HT-29 (cell line): ENCODE measurements at regions not wholly inside any gene's neighbourhood (a gene's known extent, or its start where the extent isn't known, plus 50 kb on each side); places are given as distances from the start of the nearest gene placed in this dataset.

Experiments used
- DNase-seq: peaks from one replicate; pipeline ENCODE4 v3.0.0-alpha.2; 2015; ENCODE audit warnings: low spot score

GRCh38 chr15:62608369-62608768 lies 434.2 kb upstream of the TPM1 start:
- DNase-seq, result no peak

- DNase-seq, result no peak
Measured at GRCh38 chr15:62610265-62610869, 432.2 kb upstream of the TPM1 start.

GRCh38 chr15:62611002-62611401 lies 431.5 kb upstream of the TPM1 start:
- DNase-seq, result no peak

- no peak for DNase-seq
Measured at GRCh38 chr15:62612183-62612733, 430.3 kb upstream of the TPM1 start.

GRCh38 chr15:62612771-62613170 lies 429.8 kb upstream of the TPM1 start:
- no peak for DNase-seq

GRCh38 chr15:62616746-62617145 lies 425.8 kb upstream of the TPM1 start:
- no peak for DNase-seq

- DNase-seq, result no peak
Measured at GRCh38 chr15:62617741-62618140, 424.8 kb upstream of the TPM1 start.

- DNase-seq, result no peak
Measured at GRCh38 chr15:62618432-62618831, 424.1 kb upstream of the TPM1 start.

- DNase-seq, result no peak
Measured at GRCh38 chr15:62618846-62619504, 423.6 kb upstream of the TPM1 start.

GRCh38 chr15:62619526-62619925 lies 423.0 kb upstream of the TPM1 start:
- no peak for DNase-seq

GRCh38 chr15:62622775-62623174 lies 419.8 kb upstream of the TPM1 start:
- DNase-seq, result no peak

- DNase-seq, result no peak
Measured at GRCh38 chr15:62624547-62625378, 417.8 kb upstream of the TPM1 start.

GRCh38 chr15:62625429-62626033 lies 417.0 kb upstream of the TPM1 start:
- no peak for DNase-seq

- no peak for DNase-seq
Measured at GRCh38 chr15:62626903-62627302, 415.6 kb upstream of the TPM1 start.

GRCh38 chr15:62631076-62631724 lies 411.3 kb upstream of the TPM1 start:
- DNase-seq, result no peak

GRCh38 chr15:62636823-62637573 lies 405.5 kb upstream of the TPM1 start:
- DNase-seq, result no peak

- no peak for DNase-seq
Measured at GRCh38 chr15:62637574-62637897, 405.0 kb upstream of the TPM1 start.

- DNase-seq, result no peak
Measured at GRCh38 chr15:62637950-62638619, 404.5 kb upstream of the TPM1 start.

GRCh38 chr15:62639432-62639831 lies 403.1 kb upstream of the TPM1 start:
- DNase-seq, result no peak

GRCh38 chr15:62639906-62640605 lies 402.5 kb upstream of the TPM1 start:
- DNase-seq, result no peak
